SK-N-SH treated with all-trans-retinoic acid at 6 μM for 48 hours (cell line): ENCODE measurements at regions not wholly inside any gene's neighbourhood (a gene's known extent, or its start where the extent isn't known, plus 50 kb on each side); places are given as distances from the start of the nearest gene placed in this dataset.

ENCODE experiments used
- ATAC-seq: fragments of 200-7000 bp; cut with Tn5 transposase; 3 replicates; pipeline ENCODE4 v1.9.1; 2020; ENCODE audit warnings: mild to moderate bottlenecking, moderate library complexity
- ARNTL ChIP-seq: fragments of 450-650 bp; formaldehyde crosslinking; IDR thresholded peaks from 2 replicates; pipeline ENCODE4 v1.5.0; 2020; ENCODE audit warnings: low read depth, mild to moderate bottlenecking, moderate library complexity, borderline replicate concordance
- BACH2 ChIP-seq: fragments of 250-450 bp; sonication (Bioruptor Pico); IDR thresholded peaks from 2 replicates; pipeline ENCODE4 v1.9.0; 2021; ENCODE audit warnings: mild to moderate bottlenecking, borderline replicate concordance
- CSDC2 ChIP-seq: fragments of 250-450 bp; sonication (Bioruptor Pico); IDR thresholded peaks from 2 replicates; pipeline ENCODE4 v1.5.0; 2020; ENCODE audit warnings: mild to moderate bottlenecking, moderate library complexity
- CSRNP3 ChIP-seq: fragments of 250-450 bp; sonication (Bioruptor Pico); IDR thresholded peaks from 2 replicates; pipeline ENCODE4 v1.5.1; 2021; ENCODE audit warnings: mild to moderate bottlenecking, moderate library complexity
- ESRRG ChIP-seq: fragments of 250-450 bp; sonication (Bioruptor Pico); IDR thresholded peaks from 2 replicates; pipeline ENCODE4 v1.6.1; 2021; ENCODE audit warnings: mild to moderate bottlenecking
- GLIS3 ChIP-seq: fragments of 250-450 bp; sonication (Bioruptor Pico); IDR thresholded peaks from 2 replicates; pipeline ENCODE4 v1.5.0; 2020; ENCODE audit warnings: mild to moderate bottlenecking, moderate library complexity
- ISL1 ChIP-seq: fragments of 250-450 bp; sonication (Bioruptor Pico); IDR thresholded peaks from 2 replicates; pipeline ENCODE4 v2.1.2; 2022; ENCODE audit warnings: mild to moderate bottlenecking, moderate library complexity
- OSR1 ChIP-seq: fragments of 250-450 bp; sonication (Bioruptor Pico); IDR thresholded peaks from 2 replicates; pipeline ENCODE4 v1.8.0; 2022; ENCODE audit warnings: moderate library complexity, mild to moderate bottlenecking, inconsistent platforms
- PATZ1 ChIP-seq: fragments of 250-450 bp; sonication (Bioruptor Pico); IDR thresholded peaks from 2 replicates; pipeline ENCODE4 v1.8.0; 2020; ENCODE audit warnings: mild to moderate bottlenecking, moderate library complexity, borderline replicate concordance
- POU6F1 ChIP-seq: fragments of 250-450 bp; sonication (Bioruptor Pico); IDR thresholded peaks from 2 replicates; pipeline ENCODE4 v1.8.0; 2021; ENCODE audit warnings: low read depth, mild to moderate bottlenecking, moderate library complexity, borderline replicate concordance
- RARB ChIP-seq: fragments of 250-450 bp; sonication (Bioruptor Pico); IDR thresholded peaks from 2 replicates; pipeline ENCODE4 v1.8.0; 2021; ENCODE audit warnings: mild to moderate bottlenecking, moderate library complexity
- SNAI2 ChIP-seq: fragments of 250-450 bp; sonication (Bioruptor Pico); IDR thresholded peaks from 2 replicates; pipeline ENCODE4 v1.5.0; 2020; ENCODE audit warnings: mild to moderate bottlenecking, moderate library complexity
- TOX ChIP-seq: fragments of 250-450 bp; sonication (Bioruptor Pico); IDR thresholded peaks from 2 replicates; pipeline ENCODE4 v1.8.0; 2021; ENCODE audit warnings: mild to moderate bottlenecking, moderate library complexity, borderline replicate concordance
- TSHZ2 ChIP-seq: fragments of 250-450 bp; sonication (Bioruptor Pico); IDR thresholded peaks from 2 replicates; pipeline ENCODE4 v1.5.0; 2020; ENCODE audit warnings: mild to moderate bottlenecking, moderate library complexity
- ZC3H10 ChIP-seq: fragments of 250-450 bp; sonication (Bioruptor Pico); IDR thresholded peaks from 2 replicates; pipeline ENCODE4 v1.5.1; 2021; ENCODE audit warnings: mild to moderate bottlenecking, moderate library complexity
- ZFP3 ChIP-seq: fragments of 250-450 bp; sonication (Bioruptor Pico); IDR thresholded peaks from 2 replicates; pipeline ENCODE4 v1.5.0; 2020; ENCODE audit warnings: mild to moderate bottlenecking, moderate library complexity
- ZFP30 ChIP-seq: fragments of 450-650 bp; formaldehyde crosslinking; IDR thresholded peaks from 2 replicates; pipeline ENCODE4 v1.5.0; 2022; ENCODE audit warnings: mild to moderate bottlenecking, moderate library complexity
- ZNF565 ChIP-seq: fragments of 450-650 bp; formaldehyde crosslinking; conservative IDR thresholded peaks from 2 replicates; pipeline ENCODE4 v1.5.0; 2020; ENCODE audit warnings: low read depth, mild to moderate bottlenecking, moderate library complexity
- ZNF70 ChIP-seq: fragments of 450-650 bp; formaldehyde crosslinking; IDR thresholded peaks from 2 replicates; pipeline ENCODE4 v1.5.0; 2020; ENCODE audit warnings: mild to moderate bottlenecking, moderate library complexity
- ZNF8 ChIP-seq: fragments of 450-650 bp; formaldehyde crosslinking; IDR thresholded peaks from 2 replicates; pipeline ENCODE4 v1.5.0; 2020; ENCODE audit warnings: mild to moderate bottlenecking, moderate library complexity

GRCh38 chr3:34464646-34465045 lies 666.2 kb downstream of the PDCD6IP start:
- ATAC-seq, result no peak
- no peak for TF ChIP-seq RARB (CRISPR knock-in tag)

- ATAC-seq, result no peak
- TF ChIP-seq CSDC2 (CRISPR knock-in tag) (no peak), BACH2 (CRISPR knock-in tag) (no peak), SNAI2 (CRISPR knock-in tag) (no peak), OSR1 (CRISPR knock-in tag) (no peak), GLIS3 (CRISPR knock-in tag) (no peak), POU6F1 (CRISPR knock-in tag) (no peak), ARNTL (no peak)
These were observed 677.4 kb downstream of the PDCD6IP start for GRCh38 chr3:34475851-34476250.

- TF ChIP-seq ZFP30 (CRISPR knock-in tag) (no peak), OSR1 (CRISPR knock-in tag) (no peak), ZNF70 (no peak), TOX (CRISPR knock-in tag) (no peak), ZC3H10 (CRISPR knock-in tag) (no peak), RARB (CRISPR knock-in tag) (no peak), ZFP3 (no peak), ESRRG (no peak), PATZ1 (CRISPR knock-in tag) (no peak), CSRNP3 (CRISPR knock-in tag) (no peak), ARNTL (no peak), BACH2 (CRISPR knock-in tag) (no peak), CSDC2 (CRISPR knock-in tag) (no peak), TSHZ2 (CRISPR knock-in tag) (no peak), POU6F1 (CRISPR knock-in tag) (no peak), ZNF565 (CRISPR knock-in tag) (no peak), ISL1 (CRISPR knock-in tag) (no peak), GLIS3 (CRISPR knock-in tag) (no peak), ZNF8 (CRISPR knock-in tag) (no peak), SNAI2 (CRISPR knock-in tag) (no peak)
- ATAC-seq, result no peak
These were observed 685.0 kb downstream of the PDCD6IP start for GRCh38 chr3:34483311-34483887.
